Prostate gland (tissue), 2 donors: ENCODE measurements at regions not wholly inside any gene's neighbourhood (a gene's known extent, or its start where the extent isn't known, plus 50 kb on each side); places are given as distances from the start of the nearest gene placed in this dataset.
"Not testable (repeated sequence)": the region's sequence is repeated elsewhere in the genome, so short reads cannot be mapped to it uniquely, and the experiment has no call there.

ENCODE experiments used
- DNase-seq: peaks from one replicate; pipeline ENCODE4 v3.0.0-alpha.2; 2019; ENCODE audit warnings: low spot score
- H3K27ac ChIP-seq, 2 donors: fragments of 200-600 bp; sonication (generic); 2 replicates each; pipeline ENCODE4 v1.5.1; 2017 to 2019
- H3K27me3 ChIP-seq: fragments of 200-600 bp; sonication (generic); replicated peaks from 2 replicates; pipeline ENCODE4 v1.5.1; 2019; ENCODE audit not compliant: insufficient read depth
- H3K36me3 ChIP-seq, 2 donors: fragments of 200-600 bp; sonication (generic); 1 replicate in 1 of 2; 2 replicates in 1 of 2; pipeline versions ENCODE4 v1.5.1 to v1.8.1; 2017 to 2019
- H3K4me1 ChIP-seq: fragments of 200-600 bp; sonication (generic); replicated peaks from 2 replicates; pipeline ENCODE4 v1.5.1; 2019
- H3K4me3 ChIP-seq, 2 donors: fragments of 200-600 bp; sonication (generic); 2 replicates each; pipeline ENCODE4 v1.5.1; 2017 to 2019
- H3K9me3 ChIP-seq: fragments of 200-600 bp; sonication (generic); 2 replicates; pipeline ENCODE4 v1.5.1; 2017
- POLR2A ChIP-seq: fragments of 450-650 bp; IDR thresholded peaks from one replicate; pipeline ENCODE4 v1.6.1; 2016; ENCODE audit warnings: antibody characterized with exemption, mild to moderate bottlenecking
- POLR2AphosphoS5 ChIP-seq: sonication (generic); formaldehyde crosslinking; IDR thresholded peaks from one replicate; pipeline ENCODE4 v1.6.1; 2017; ENCODE audit warnings: antibody characterized with exemption
- WGBS: methylation state at CpG from one replicate; pipeline ENCODE4 v1.1.5; 2018; 5-methylcytosine and 5-hydroxymethylcytosine counted together
- intact Hi-C: fragments of 100-400 bp; cut with DNase I; formaldehyde crosslinking; loops from one replicate; pipeline ENCODE4 v1.14.2; 2022
- TF ChIP-seq, protein P1 (sequence below), 4 experiments: fragments of 200-600 bp in 2 of 4; fragments of 450-650 bp in 2 of 4; sonication (generic) in 2 of 4; IDR thresholded peaks; 1 replicate in 3 of 4; 2 replicates in 1 of 4; pipeline ENCODE4 v1.5.1; 2016 to 2019; ENCODE audit warnings: antibody characterized with exemption in 4 of 4, mild to moderate bottlenecking in 2 of 4, moderate library complexity in 2 of 4

DNA sequence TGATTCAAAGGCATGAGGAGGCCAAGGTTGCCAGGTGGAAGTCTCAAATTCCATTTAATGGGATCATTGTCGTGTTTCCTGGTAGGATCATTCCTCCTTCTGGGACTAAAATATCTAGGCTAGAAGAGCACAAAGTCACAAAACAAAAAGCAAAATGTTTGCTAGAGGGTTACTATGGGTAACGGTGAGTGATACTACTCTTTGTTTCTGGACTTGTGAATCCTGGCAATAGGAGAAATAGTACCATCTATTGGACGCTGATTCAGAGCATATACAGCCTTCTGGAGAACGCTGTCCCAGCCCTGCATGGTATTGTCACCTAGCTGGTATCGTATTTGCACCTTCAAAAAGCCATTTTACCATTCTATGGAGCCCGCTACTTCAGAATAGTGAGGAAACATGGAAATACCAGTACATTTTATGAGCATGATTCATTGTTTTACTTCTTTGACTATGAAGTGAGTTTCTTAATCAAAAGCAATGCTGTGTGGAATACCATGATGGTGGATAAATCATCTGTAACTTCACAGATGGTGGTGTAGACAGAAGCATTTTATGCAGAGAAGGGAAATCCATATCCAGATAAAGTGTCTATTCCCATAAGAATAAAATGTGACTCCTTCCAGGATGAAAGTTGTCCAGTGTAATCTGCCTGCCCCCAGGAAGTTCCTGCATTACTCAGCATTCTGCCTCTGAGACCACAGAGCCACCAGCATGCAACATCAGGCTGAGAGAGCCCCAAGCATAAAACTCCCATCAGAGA is 361.0 kb downstream of the ETV1 start:
- TF ChIP-seq POLR2A (no peak), POLR2AphosphoS5 (no peak)
- TF ChIP-seq, protein P1, sequence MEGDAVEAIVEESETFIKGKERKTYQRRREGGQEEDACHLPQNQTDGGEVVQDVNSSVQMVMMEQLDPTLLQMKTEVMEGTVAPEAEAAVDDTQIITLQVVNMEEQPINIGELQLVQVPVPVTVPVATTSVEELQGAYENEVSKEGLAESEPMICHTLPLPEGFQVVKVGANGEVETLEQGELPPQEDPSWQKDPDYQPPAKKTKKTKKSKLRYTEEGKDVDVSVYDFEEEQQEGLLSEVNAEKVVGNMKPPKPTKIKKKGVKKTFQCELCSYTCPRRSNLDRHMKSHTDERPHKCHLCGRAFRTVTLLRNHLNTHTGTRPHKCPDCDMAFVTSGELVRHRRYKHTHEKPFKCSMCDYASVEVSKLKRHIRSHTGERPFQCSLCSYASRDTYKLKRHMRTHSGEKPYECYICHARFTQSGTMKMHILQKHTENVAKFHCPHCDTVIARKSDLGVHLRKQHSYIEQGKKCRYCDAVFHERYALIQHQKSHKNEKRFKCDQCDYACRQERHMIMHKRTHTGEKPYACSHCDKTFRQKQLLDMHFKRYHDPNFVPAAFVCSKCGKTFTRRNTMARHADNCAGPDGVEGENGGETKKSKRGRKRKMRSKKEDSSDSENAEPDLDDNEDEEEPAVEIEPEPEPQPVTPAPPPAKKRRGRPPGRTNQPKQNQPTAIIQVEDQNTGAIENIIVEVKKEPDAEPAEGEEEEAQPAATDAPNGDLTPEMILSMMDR (IDR thresholded peaks at IDR 0.05) = no peak
- Histone ChIP-seq H3K4me3 (no peak overlapping the region), H3K27me3 (no peaks in the 10 kb centered on the region), H3K4me1 (no peaks in the 10 kb centered on the region), H3K9me3 (no peaks in the 10 kb centered on the region), H3K27ac (no peak overlapping the region), H3K36me3 (no peaks in the 10 kb centered on the region)
- intact Hi-C loops = no loop called here
- no peak for DNase-seq
- WGBS = 90% methylated on average over 6 of the region's 6 CpGs

DNA sequence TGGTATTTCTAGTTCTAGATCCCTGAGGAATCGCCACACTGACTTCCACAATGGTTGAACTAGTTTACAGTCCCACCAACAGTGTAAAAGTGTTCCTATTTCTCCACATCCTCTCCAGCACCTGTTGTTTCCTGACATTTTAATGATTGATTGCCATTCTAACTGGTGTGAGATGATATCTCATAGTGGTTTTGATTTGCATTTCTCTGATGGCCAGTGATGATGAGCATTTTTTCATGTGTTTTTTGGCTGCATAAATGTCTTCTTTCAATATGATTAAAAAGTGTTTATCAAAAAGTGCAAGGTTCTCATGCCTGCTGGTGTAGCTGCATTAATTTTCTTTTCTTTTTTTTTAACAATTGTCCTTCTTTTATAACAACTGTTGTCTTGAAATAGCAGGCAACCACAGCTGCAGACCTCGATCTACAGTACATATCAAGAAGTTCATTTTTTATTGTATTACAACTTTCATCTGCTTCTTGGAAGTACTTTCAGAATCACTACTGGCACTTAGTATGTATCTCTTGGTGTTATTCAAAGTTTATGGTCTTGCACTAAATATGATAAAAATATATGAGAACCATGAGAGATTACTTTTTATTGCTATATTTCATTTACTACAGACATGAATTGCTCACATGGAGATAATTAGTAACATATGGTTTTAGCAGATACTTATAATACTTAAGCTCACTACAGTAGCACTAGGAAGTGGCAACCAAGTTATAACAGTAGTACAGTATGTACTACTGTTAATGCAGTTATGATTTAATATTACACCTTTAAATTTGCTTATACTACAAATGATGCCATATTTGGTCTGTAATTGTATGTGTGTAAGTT is 358.0 kb downstream of the ETV1 start:
- H3K36me3 ChIP-seq, H3K27ac ChIP-seq, H3K4me3 ChIP-seq, H3K27me3 ChIP-seq, H3K9me3 ChIP-seq, H3K4me1 ChIP-seq, DNase-seq, intact Hi-C loops: not testable (repeated sequence)
- 74% methylated on average over 2 of the region's 2 CpGs for WGBS

DNA sequence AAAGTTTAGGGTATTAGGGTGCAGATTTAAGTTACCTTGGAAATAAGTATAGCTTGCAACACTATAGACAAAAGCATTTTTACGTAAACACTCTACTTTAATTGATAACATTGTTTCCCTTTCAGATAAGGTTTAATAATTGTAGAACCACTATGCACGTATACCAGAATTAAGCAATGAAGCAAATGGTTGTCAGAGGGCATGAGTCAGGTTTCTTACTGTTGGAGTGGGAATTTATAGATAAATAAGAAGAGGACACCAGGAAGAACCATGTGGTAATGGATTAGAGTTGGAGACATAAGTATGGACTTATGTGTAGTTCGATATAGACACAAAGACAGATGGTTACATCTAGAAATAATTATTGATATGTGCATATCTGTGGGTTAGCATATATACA is 355.6 kb downstream of the ETV1 start:
- Histone ChIP-seq H3K4me1 (no peaks in the 10 kb centered on the region), H3K4me3 (no peak overlapping the region), H3K36me3 (no peaks in the 10 kb centered on the region), H3K27me3 (no peaks in the 10 kb centered on the region), H3K27ac (no peak overlapping the region), H3K9me3 (no peaks in the 10 kb centered on the region)
- DNase-seq = no peak
- TF ChIP-seq, protein P1 (IDR thresholded peaks at IDR 0.05) = no peak
- TF ChIP-seq POLR2A (no peak), POLR2AphosphoS5 (no peak)
- WGBS = 84% methylated on average over 3 of the region's 3 CpGs
- intact Hi-C loops = no loop called here

DNA sequence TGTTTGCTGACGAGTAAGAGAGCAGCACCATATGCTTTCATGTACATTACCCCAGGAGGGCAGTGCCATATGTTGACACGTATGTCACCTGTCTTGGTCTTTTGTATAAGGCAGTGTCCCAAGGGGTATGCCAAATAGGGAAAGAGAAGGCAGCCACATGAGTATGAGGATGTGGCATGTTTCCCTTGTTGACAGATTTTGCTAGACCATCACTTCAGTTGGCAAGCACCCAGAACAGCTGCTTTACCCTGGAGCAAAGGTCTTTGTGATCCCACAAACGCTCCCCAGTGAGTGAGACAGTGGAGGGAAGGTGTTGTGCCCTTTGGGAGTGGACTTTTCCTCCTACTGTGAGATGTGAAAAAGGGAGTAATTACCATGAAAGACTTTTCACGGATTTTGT is 350.1 kb downstream of the ETV1 start:
- WGBS = 79% methylated on average over 4 of the region's 4 CpGs
- intact Hi-C loops = no loop called here
- H3K4me1 ChIP-seq = no peaks in the 10 kb centered on the region
- H3K4me3 ChIP-seq = no peak overlapping the region
- H3K27ac ChIP-seq = no peak overlapping the region
- H3K36me3 ChIP-seq = no peaks in the 10 kb centered on the region
- no peaks in the 10 kb centered on the region for H3K27me3 ChIP-seq
- no peaks in the 10 kb centered on the region for H3K9me3 ChIP-seq
- no peak for TF ChIP-seq POLR2AphosphoS5
- TF ChIP-seq POLR2A = no peak
- no peak for DNase-seq

DNA sequence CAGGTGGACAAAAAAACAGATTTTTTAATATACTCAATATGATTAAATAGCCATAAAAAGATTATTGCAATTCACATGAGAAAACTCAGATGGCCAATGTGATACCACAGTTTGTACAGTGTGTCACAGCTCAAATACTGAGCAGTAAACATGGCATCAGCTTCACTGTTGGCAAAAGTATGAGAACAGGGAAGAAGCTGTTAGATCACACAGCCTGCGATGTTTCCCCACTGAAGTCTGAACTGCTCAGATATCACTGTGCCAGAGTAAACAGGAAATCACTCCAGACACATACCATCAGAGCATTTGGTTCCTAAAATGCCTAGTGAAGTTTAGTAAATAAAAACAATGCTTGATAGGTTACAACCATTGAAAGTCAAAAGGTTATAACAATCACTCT is 347.8 kb downstream of the ETV1 start:
- WGBS = 8% methylated on average over 1 of the region's 1 CpG
- Histone ChIP-seq H3K27ac (no peak overlapping the region), H3K27me3 (no peaks in the 10 kb centered on the region), H3K4me1 (no peaks in the 10 kb centered on the region), H3K9me3 (no peaks in the 10 kb centered on the region), H3K36me3 (no peaks in the 10 kb centered on the region), H3K4me3 (no peak overlapping the region)
- peak; percentile 47 for TF ChIP-seq POLR2AphosphoS5
- TF ChIP-seq, protein P1 (IDR thresholded peaks at IDR 0.05) = no peak
- DNase-seq = peak; percentile 38
- intact Hi-C loops = no loop called here
